GM19328 (cell line): ENCODE measurements at regions not wholly inside any gene's neighbourhood (a gene's known extent, or its start where the extent isn't known, plus 50 kb on each side); places are given as distances from the start of the nearest gene placed in this dataset.
"Not testable (repeated sequence)": the region's sequence is repeated elsewhere in the genome, so short reads cannot be mapped to it uniquely, and the experiment has no call there.

ENCODE experiments used
- ATAC-seq: cut with Tn5 transposase; IDR thresholded peaks from one replicate; pipeline ENCODE4 v1.9.1; 2021; ENCODE audit warnings: mild to moderate bottlenecking, moderate library complexity; ENCODE audit not compliant: unreplicated experiment

GRCh38 chr12:94862421-94862820 lies 141.1 kb downstream of the NDUFA12 start:
- no peak for ATAC-seq

GRCh38 chr12:94856324-94856723 lies 147.2 kb downstream of the NDUFA12 start:
- no peak for ATAC-seq

- ATAC-seq: no peak
Measured at GRCh38 chr12:94855853-94856252, 147.6 kb downstream of the NDUFA12 start.

- no peak for ATAC-seq
Measured at GRCh38 chr12:94851396-94852028, 152.0 kb downstream of the NDUFA12 start.

GRCh38 chr12:94849411-94849976 lies 154.0 kb downstream of the NDUFA12 start:
- ATAC-seq: no peak

GRCh38 chr12:94848966-94849365 lies 154.5 kb downstream of the NDUFA12 start:
- ATAC-seq: no peak

GRCh38 chr12:94845110-94845509 lies 158.4 kb downstream of the NDUFA12 start:
- no peak for ATAC-seq

GRCh38 chr12:94844452-94844851 lies 159.0 kb downstream of the NDUFA12 start:
- no peak for ATAC-seq

- no peak for ATAC-seq
Measured at GRCh38 chr12:94841904-94842610, 161.4 kb downstream of the NDUFA12 start.

- ATAC-seq: no peak
Measured at GRCh38 chr12:94841177-94841576, 162.3 kb downstream of the NDUFA12 start.

GRCh38 chr12:94839347-94839746 lies 164.2 kb downstream of the NDUFA12 start:
- peak; percentile 71 for ATAC-seq

- ATAC-seq: not testable (repeated sequence)
Measured at GRCh38 chr12:94836952-94837670, 166.4 kb downstream of the NDUFA12 start.

- ATAC-seq: no peak
Measured at GRCh38 chr12:94834036-94834625, 169.4 kb downstream of the NDUFA12 start.

- ATAC-seq: no peak
Measured at GRCh38 chr12:94832780-94833681, 170.5 kb downstream of the NDUFA12 start.

- ATAC-seq: no peak
Measured at GRCh38 chr12:94832105-94832504, 171.4 kb downstream of the NDUFA12 start.

- peak; percentile 89 for ATAC-seq
Measured at GRCh38 chr12:94831081-94831751, 172.3 kb downstream of the NDUFA12 start.

GRCh38 chr12:94829552-94829951 lies 173.9 kb downstream of the NDUFA12 start:
- no peak for ATAC-seq

GRCh38 chr12:94819011-94819410 lies 168.7 kb upstream of the TMCC3 start:
- no peak for ATAC-seq

- ATAC-seq: no peak
Measured at GRCh38 chr12:94817695-94818075, 167.3 kb upstream of the TMCC3 start.

GRCh38 chr12:94817201-94817600 lies 166.8 kb upstream of the TMCC3 start:
- not testable (repeated sequence) for ATAC-seq
